HG02885 (cell line): ENCODE measurements at regions not wholly inside any gene's neighbourhood (a gene's known extent, or its start where the extent isn't known, plus 50 kb on each side); places are given as distances from the start of the nearest gene placed in this dataset.

ENCODE experiments used
- ATAC-seq: cut with Tn5 transposase; IDR thresholded peaks from one replicate; pipeline ENCODE4 v1.9.1; 2021; ENCODE audit warnings: mild to moderate bottlenecking; ENCODE audit not compliant: unreplicated experiment, poor library complexity

DNA sequence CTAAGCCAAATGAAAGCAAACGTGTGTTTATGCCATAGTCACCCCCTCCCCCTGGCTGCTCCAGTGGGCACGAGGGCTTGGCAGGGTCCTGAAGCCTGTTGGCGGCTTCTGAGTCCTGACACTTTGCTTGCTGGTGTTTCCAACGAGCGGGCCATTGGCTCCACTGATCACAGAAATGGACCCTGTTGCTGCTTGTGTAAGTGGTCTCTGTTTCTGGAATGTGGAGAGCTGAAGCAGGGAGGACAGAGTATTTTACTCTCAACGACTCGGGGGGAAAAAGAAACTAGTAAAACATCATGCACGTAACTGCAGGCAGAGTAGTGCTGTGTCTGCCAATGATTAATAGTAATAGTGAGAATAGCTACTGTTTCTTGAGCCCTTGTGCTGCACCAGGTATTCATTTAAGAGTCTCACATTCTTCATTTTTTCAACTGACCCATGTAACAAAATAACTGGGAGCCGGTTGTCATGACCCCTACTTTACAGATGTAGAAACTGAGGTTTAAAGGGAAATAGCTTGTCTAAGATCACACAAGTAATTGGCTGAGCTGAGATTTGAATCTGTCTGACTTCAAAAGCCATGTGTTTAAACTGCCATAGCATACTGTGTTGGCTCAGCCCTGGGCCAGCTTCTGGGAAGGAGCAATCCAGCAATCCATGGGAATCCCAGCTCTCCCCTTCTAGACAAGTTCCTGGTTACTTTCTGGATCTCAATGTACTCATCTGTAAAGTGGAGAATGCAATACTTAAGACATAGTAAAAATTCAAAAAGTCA lies 526.7 kb downstream of the INSC start:
- ATAC-seq: no peak

DNA sequence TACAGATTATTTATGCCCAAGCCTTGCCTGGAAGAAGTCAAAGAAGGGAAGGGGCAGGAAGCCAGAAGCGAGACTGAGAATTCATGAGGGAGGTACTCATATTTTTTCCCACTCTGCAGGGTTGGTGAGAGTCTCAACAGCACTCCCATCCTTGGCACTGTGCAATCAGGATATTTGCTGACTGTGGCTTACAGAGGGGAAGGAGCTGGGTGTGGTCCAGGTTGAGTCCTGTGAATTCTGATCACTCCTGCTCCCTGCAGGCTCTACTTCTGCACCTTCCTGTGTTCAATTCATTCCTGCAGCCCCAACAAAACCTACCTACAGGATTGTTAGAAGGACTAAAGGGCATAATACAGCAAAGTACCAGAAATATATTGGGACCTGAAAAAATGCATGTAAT lies 530.5 kb downstream of the INSC start:
- ATAC-seq: no peak

DNA sequence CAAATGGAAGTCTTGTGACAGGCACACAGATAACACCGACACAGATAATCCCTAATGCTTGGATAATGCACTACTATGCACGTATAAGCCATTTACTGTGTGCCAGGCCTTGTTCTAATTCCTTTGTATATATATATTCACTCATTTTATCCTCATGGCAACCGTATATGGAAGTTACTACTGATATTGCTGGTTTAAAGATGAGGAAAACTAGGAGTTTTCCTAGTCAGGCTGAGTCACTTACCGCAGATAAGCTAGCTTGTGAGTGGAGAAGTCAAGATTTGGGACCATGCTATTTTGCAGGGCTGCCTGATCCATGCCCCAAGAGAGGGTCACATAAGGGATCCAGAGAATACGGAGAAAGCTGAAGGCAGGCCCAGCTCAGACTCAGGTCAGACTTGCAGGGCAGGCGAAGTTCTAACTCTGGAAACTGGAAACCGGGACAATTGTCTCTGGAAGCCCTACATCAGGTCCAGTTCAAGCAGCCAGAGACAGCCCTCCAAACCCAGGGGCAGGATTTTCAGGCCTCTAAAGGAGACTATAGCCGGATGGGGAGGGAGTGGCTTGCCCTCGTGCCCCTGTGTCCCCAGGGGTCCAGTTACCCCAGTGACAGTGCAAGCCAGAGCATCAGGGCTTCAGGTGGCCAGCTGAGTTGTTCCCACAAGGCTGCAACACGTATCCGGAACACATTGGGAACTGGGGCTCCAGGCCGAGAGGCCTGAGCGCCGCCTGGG lies 534.8 kb downstream of the INSC start:
- ATAC-seq: no peak

DNA sequence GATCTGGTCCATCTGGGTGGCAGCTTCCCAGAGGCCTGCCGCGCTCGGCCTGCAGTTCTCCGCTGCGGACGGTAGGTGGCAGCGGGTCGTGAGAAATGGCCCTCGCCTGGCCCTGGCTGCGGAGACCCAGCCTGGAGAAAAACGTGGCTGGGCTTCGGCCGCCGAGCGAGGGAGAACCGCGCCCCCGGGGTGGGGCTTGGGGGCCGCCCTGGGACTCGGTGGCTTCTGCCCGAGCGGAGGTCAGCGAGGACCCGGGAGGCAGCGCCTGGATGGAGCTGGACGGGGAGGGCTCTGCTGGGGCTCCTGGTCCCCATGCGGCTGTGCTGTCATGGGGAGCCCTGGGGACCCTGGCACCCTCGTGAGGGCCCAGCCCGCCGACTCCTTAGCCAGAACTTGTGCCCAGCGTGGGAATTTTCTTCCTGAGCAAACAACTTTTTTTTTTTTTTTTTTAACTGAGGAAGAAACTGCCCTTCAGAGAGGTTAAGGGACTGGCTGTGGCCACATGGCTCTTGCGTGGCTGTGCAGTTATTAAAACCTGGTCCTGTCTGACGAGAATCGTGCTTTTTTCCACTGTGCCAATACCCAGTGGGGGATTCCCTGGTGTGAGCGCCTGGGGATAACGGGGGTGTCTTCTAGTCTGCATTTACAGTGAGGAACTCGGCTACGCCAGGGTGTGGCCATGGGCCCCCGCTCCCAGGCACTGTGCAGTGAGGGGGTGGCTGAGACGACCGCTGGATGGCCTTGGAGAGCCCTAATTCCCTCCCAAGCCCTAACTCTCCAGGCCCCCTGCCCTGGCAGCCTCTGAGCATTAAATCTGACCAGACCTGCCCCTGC lies 535.6 kb downstream of the INSC start:
- peak; percentile 99 for ATAC-seq

DNA sequence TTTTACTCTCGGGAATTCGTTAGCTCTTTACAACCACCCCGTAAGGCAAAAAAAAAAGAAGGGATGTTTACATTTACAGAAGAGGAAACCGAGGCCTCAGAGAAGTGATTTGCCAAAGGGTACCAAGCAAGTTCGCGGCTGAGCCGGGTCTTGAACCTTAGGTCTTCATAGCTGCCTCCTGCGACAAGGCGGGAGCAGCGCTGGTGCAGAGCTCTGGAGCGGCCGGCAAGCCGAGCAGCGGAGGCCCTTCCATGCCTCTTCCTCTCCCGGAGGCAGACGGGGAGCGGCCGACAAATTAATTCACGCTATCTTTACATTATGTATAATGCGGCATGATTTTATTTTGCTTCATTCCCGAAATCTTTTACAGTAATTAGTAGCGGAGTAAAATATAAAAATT lies 536.3 kb downstream of the INSC start:
- no peak for ATAC-seq

DNA sequence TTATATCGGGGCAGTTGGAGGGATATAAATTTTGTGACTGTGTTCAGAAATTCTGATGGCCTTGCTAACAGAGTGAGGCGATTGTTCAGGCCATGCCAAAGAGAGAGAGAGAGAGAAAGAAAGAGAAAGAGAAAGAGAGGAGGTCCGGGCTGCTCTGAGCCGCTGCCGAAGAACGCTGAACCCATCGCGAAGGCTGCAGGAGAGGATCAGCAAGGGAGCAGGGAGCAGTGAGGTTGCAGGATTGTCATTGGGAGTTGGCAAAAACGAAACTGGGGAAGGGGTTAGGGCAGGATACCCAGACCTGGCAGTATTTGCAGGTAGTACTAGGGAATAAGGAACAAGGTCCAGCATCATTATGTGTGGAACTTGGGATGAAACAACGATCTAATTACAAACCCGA lies 537.1 kb downstream of the INSC start:
- ATAC-seq: no peak

DNA sequence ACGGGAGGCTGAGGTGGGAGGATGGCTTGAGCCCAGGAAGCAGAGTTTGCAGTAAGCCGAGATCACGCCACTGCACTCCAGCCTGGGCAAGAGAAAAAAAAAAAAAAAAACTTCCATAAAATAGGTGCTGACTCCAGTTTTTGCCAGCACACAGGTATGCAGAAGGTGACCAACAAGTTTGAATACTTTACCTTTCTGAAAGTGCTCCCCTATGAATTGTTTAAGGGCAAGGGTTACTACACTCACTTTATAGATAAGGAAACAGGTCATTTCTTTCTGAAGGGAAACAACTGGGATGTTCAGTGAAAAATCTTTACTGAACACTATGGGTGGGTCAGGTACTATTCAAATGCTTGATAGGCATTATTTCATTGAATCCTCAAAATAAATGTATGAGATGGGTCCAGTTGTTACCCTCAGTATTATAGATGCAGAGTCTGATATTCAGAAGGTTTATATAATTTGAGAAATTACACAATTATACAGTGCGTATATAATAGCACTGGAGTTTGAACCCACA lies 538.5 kb downstream of the INSC start:
- ATAC-seq: no peak

DNA sequence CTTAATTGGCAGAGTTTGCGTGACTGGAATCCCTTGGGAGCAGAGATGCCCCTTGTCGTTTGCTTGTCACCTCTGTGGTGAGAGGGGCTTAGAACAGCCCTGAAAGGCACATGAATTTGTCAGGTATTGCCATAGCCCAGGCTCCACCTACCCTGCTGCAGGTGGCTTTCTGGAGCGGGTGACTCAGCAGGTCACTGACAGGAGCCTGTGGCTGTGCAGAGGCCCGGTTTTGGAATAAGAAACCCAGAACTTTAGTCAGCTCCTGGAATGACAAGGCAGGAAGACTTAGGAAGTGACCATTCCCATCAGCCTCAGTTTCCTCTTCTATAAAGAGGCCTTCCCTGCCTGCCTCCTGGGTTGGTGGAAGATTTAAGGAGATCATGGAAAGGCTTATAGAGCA lies 539.7 kb downstream of the INSC start:
- ATAC-seq: no peak

DNA sequence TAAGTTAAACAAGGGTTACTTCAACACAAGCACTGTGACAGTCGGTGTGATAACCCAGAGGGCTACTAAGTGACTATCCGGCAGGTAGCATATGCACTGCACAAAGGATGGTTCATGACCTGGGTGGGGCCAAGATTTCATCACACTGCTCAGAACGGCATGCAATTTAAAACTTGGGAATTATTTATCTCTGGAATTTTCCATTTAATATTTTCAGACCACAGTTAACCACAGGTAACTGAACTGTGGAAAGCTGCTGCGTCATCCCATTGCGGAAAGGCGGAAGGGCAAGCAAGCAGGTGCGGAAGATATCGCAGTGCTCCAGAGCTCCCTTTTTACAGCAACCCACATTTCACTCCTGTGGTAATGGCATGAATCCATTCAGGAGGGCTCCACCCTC lies 540.8 kb downstream of the INSC start:
- no peak for ATAC-seq

DNA sequence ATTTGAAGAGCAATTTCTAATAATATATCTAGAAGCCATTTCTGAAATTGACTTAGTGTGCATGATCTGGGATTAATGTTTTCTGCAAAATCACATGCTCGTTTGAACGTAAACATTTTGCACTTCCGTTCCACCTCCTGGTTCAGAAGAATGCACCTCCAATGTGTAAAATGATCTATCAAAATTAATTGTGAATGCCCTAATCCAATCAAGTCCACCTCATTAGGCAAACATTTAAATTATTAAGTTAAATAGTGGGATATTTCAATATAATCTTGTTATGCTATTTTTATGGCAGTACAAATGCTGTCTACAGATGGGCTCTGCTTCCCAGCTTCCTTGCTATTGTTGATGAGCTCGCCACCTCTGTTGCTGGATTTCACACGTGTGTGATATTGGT lies 542.5 kb downstream of the INSC start:
- no peak for ATAC-seq

DNA sequence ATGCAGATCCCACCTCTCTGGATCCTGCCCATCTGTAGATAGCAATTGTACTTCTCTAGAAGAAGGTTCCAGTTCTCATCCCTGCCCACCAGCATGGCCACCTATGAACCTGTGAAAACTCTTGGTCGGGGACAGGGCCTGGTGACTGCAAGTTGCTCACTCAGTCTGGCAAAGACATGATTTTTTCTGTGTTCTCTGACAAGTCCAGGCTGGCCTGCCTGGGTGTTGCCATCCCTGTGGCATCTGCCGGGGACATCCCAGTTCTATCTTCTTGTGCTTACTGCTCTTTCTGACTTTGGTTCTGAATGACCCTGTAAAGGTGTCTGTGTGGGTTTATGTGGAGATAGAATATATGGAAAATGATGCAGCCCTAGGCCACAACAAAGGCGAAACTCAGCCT lies 545.8 kb downstream of the INSC start:
- ATAC-seq: no peak

DNA sequence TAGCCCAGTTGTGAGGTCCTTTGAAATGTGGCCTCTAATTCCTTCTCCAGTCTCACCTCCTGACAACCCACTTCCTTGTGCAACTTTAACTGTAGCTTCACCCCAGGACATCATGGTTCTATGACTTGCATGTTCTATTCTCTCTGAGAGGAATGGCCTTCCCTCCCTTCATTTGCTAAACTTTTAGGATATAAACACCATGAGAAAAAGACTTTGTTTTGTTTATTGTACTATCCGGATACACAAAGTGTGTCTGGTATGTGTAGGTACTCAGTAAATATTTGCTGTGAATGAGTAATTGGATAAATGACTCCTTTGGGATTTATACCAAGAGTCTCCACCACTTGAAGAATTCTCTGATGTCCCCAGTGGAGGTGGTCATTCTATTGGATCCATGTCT lies 547.6 kb downstream of the INSC start:
- no peak for ATAC-seq

DNA sequence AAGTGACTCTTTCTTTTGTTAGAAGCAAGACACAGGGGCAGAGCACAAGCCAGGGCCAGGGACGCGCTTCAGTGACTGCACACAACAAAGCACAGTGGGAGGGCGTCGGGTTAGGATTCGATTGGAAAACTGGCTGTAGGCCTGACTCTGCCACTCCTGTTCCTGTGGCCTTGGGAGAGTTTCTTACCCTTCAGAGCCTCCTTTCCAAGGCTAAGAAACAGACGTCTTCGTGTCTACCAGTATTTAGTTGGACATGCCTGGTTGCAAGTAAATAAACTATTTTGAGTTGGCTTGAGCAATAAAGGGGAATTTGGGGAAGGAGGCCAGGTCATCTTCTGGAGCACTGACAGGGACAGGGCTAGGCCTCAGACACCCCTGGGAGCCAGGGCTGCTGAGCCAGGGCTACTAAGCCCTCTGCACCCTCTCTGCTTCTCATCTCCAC lies 549.1 kb downstream of the INSC start:
- no peak for ATAC-seq

DNA sequence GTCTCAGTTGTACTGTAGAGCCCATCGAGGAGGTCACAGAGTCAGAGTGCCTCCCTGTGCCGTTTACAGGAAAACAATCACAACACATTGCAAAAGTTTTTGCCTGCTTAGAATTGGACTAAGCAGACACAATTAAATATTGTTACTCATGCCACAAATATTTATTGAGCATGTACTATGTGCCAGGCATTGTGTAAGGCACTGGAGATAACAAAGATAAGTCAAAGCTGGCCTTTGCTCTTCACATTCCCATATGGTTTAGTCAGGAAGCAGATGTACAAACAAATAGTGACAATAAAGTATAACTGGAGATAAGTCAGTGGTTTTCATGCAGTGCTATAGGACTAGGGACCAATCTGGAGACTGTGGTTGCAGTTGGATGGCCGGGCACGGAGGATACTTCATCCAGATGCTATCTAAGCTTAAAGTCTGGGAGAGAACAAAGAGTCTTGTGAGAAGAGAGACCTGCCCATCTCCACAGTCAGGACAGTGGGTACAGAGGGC lies 550.7 kb downstream of the INSC start:
- no peak for ATAC-seq

DNA sequence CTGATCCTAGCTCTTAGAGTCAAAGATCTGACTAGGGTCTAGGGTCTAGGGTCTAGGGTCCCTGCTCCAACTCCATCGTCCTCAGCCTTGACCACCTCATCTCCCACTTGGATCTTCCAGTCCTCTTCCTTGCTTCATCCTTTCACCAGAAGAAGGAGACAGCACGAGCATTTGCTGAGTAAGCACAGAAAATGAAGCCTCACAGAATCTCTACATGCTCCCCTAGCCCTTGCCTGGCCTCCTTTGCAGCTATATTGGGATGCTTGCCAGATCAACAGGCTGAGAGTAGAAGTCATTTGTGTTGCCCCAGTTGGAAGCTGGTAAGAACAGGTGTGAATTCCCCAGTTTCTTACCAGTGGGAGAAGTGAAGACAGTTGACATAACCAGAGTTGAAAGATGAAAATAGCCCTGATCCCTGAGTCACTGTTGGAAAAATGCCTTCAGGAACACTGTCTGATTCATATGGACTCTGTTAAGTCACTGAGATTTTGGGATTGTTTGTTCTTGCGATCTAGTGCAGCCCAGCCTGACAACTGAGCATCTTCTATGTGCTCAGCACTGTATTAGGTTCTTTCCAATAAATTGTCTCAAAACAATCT lies 552.5 kb downstream of the INSC start:
- no peak for ATAC-seq

DNA sequence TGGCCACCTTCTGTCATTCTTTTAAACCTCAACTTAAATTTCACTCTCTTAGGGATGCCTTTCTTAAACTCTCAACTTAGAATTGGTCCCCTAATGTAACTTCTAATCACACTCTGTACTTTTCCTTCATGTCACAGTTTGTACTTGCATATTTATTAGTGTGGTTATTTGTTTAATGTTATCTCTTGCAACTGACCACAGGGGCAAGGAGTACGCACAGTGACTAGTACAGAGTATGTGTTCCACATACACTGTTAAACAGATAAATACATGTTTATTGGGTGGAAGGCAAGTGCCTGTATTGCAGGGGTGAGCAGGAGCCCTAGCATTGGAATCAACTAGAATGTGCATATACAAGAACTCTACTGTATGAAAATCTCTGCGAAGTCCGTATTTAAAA lies 554.0 kb downstream of the INSC start:
- no peak for ATAC-seq

DNA sequence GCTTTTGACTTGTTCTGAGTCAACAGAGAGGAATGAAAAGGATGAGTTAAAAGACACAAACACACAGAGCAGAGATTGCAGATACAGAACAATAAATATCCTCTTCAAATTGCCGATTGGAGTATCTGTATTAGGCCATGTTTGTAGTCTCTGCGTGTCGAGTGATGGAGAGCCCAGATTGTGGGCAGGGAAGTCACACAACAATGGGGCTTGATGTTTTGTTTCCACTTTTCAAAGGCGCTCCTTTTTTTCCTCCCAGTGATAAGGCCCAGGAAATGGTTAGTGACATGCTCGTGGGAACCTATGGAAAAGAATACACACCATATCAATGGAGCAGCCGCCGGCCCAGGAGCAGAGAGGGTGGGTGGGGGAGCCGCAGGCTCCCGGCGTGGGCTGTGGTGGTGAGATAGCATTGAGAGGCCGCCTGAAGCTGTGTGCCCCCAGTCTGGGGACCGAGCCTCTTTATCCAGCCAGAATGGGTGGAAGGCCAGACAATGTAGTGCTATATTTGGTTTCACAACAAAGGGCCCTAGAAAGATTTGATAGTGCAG lies 555.9 kb downstream of the INSC start:
- no peak for ATAC-seq

DNA sequence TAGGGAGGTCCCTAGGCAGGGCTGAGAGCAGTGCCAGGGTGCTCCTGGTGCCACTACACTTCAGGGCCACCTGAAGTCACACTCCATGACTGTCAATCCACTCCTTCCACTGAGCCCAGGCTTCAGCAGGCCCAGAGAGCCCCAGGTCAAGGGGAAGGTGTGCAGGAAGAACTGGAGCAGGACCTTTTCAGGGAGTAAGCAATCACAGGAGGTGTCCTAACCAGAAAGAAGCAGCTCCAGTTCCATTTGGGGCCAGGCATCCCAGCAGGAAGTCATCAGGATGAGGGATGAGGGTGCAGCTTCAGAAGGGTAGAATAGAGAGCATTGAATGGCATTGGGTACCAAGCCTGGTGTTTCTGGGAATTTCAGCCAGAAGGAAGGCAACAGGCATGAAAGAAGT lies 556.5 kb downstream of the INSC start:
- no peak for ATAC-seq

DNA sequence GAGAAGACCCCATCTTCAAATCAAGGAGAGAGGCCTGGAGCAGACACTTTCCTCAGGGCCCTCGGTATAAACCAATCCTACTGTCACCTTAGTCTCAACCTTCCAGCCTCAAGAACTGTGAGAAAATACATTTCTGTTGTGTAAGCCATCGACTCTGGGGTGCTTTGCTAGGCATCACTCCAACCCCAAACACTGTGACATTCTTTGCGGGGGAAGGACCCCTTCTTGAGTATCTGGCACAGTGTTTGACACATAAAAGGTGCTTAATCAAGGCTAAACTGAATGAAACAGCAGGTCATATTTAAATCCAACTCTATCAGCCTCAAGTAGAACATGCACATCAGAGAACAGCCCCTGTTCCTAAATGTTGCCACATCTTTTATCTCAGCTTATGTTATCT lies 558.1 kb downstream of the INSC start:
- ATAC-seq: no peak

DNA sequence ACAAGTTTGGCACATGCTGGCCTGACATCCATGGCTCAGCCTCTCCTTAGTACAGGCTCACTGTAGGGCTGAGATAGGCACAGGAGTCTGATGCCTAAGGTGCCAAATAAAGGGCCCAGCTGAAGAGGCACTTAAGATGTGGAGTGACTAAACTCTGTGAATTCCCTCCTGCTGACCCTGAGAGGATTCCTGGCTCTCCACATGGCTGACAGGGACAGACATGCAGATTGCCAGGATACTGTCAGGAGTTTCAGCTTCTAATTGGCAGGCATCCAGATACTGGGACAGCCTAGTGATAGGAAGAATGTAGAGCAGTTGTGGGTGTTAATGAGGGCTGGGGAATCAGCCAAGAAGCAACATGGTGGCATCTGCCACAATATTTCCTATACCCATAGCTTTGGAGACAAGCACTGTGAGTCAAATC lies 558.7 kb downstream of the INSC start:
- ATAC-seq: no peak
